GM12878 (cell line): ENCODE measurements at regions not wholly inside any gene's neighbourhood (a gene's known extent, or its start where the extent isn't known, plus 50 kb on each side); places are given as distances from the start of the nearest gene placed in this dataset.

Experiments used
- ATAC-seq: fragments of 200-7000 bp; cut with Tn5 transposase; 3 replicates; pipeline ENCODE4 v1.9.1; 2020; ENCODE audit warnings: mild to moderate bottlenecking, moderate library complexity
- BruUV-seq: library from RNA; stranded (reverse); fragments of 400-500 nt; replicated peaks from 2 replicates; lab custom pipeline; 2021; lab: Mats Ljungman, UMichigan
- CTCF ChIA-PET: fragments of 300-600 bp; sonication (Branson Sonifier 250); formaldehyde crosslinking; extraction: SDS; loops from one replicate; lab custom pipeline; 2021; ENCODE audit warnings: inconsistent platforms; lab: Yijun Ruan, JAX
- POLR2A ChIA-PET: fragments of 350-600 bp; formaldehyde crosslinking; extraction: SDS; loops from one replicate; lab custom pipeline; 2021; ENCODE audit warnings: inconsistent platforms; lab: Charles Lee
- RAD21 ChIA-PET: fragments of 300-600 bp; sonication (Branson Sonifier 250); formaldehyde crosslinking; loops from one replicate; lab custom pipeline; 2023; ENCODE audit warnings: antibody characterized with exemption; ENCODE audit not compliant: unreplicated experiment; lab: Charles Lee
- SMC1A ChIA-PET: fragments of 300-600 bp; sonication (Branson Sonifier 250); formaldehyde crosslinking; loops from one replicate; lab custom pipeline; 2023; ENCODE audit not compliant: unreplicated experiment, uncharacterized antibody; lab: Charles Lee
- DNase-seq: peaks from one replicate; pipeline ENCODE4 v3.0.0-alpha.2; 2011; ENCODE audit warnings: low read depth, low spot score
- FAIRE-seq: peaks from 3 replicates; lab custom pipeline; 2011; peaks lifted over from hg19 to GRCh38; lab: Jason Lieb, UNC
- H2AFZ ChIP-seq: 2 replicates; pipeline ENCODE4 v1.6.0; 2011; ENCODE audit warnings: low read depth, low read length, control low read depth; ENCODE audit not compliant: control insufficient read depth
- H3K27ac ChIP-seq: 2 replicates; pipeline ENCODE4 v1.5.1; 2011; ENCODE audit warnings: control low read depth; ENCODE audit not compliant: control insufficient read depth, insufficient read depth
- H3K27me3 ChIP-seq, 2 experiments: replicated peaks in 1 of 2; 2 replicates each; pipeline versions ENCODE4 v1.6.0 to v1.6.1; 2011; ENCODE audit warnings: low read length in 1 of 2; ENCODE audit not compliant: control insufficient read depth in 2 of 2, insufficient read depth in 2 of 2
- H3K36me3 ChIP-seq, 2 experiments: 2 replicates each; pipeline ENCODE4 v1.5.1; 2011; ENCODE audit warnings: low read length in 1 of 2; ENCODE audit not compliant: control insufficient read depth in 2 of 2, insufficient read depth in 2 of 2
- H3K4me1 ChIP-seq: 2 replicates; pipeline ENCODE4 v1.6.1; 2011; ENCODE audit warnings: mild to moderate bottlenecking, low read length, moderate library complexity, mixed read lengths; ENCODE audit not compliant: control insufficient read depth, insufficient read depth
- H3K4me2 ChIP-seq: 2 replicates; pipeline ENCODE4 v1.6.0; 2011; ENCODE audit warnings: control low read depth; ENCODE audit not compliant: control insufficient read depth, insufficient read depth
- H3K4me3 ChIP-seq: fragments of 200-600 bp; sonication (generic); 2 replicates; pipeline ENCODE4 v1.5.1; 2016
- H3K79me2 ChIP-seq: 2 replicates; pipeline ENCODE4 v1.6.0; 2011; ENCODE audit warnings: low read length; ENCODE audit not compliant: control insufficient read depth, insufficient read depth
- H3K9ac ChIP-seq: 2 replicates; pipeline ENCODE4 v1.8.0; 2011; ENCODE audit warnings: low read length, control low read depth, mixed read lengths; ENCODE audit not compliant: control insufficient read depth, insufficient read depth
- H3K9me3 ChIP-seq: replicated peaks from 3 replicates; pipeline ENCODE4 v1.5.1; 2011; ENCODE audit warnings: mild to moderate bottlenecking, low read length; ENCODE audit not compliant: control insufficient read depth, insufficient read depth
- H4K20me1 ChIP-seq: 2 replicates; pipeline ENCODE4 v1.6.0; 2011; ENCODE audit not compliant: control insufficient read depth, insufficient read depth
- BHLHE40 ChIP-seq, 2 experiments: fragments of 450-650 bp in 1 of 2; IDR thresholded peaks; 2 replicates each; pipeline ENCODE4 v1.6.1; 2011 to 2017; ENCODE audit warnings: low read depth in 2 of 2, borderline replicate concordance in 1 of 2, improper control_type of control experiment in 1 of 2, low read length in 1 of 2, mild to moderate bottlenecking in 1 of 2
- FOS ChIP-seq: IDR thresholded peaks from 3 replicates; pipeline ENCODE4 v1.6.1; 2011; ENCODE audit warnings: borderline replicate concordance; ENCODE audit not compliant: insufficient read length; ENCODE audit errors: extremely low read depth
- IKZF2 ChIP-seq, 2 experiments: fragments of 450-650 bp; IDR thresholded peaks; 2 replicates each; pipeline ENCODE4 v1.6.1; 2017; ENCODE audit warnings: mild to moderate bottlenecking in 2 of 2, moderate library complexity in 2 of 2
- JUNB ChIP-seq: IDR thresholded peaks from 2 replicates; pipeline ENCODE4 v1.6.1; 2016; ENCODE audit warnings: antibody characterized with exemption, mild to moderate bottlenecking
- MYB ChIP-seq: fragments of 150-350 bp; IDR thresholded peaks from 2 replicates; pipeline ENCODE4 v1.6.1; 2014; ENCODE audit warnings: mild to moderate bottlenecking, low read depth, low read length, borderline replicate concordance
- PBX3 ChIP-seq: IDR thresholded peaks from 2 replicates; pipeline ENCODE4 v1.6.1; 2011; ENCODE audit warnings: mild to moderate bottlenecking, low read depth, low read length, moderate library complexity; ENCODE audit not compliant: insufficient replicate concordance
- PML ChIP-seq: IDR thresholded peaks from 2 replicates; pipeline ENCODE4 v1.6.1; 2012; ENCODE audit warnings: low read length, inconsistent platforms
- POU2F2 ChIP-seq: IDR thresholded peaks from 3 replicates; pipeline ENCODE4 v1.6.1; 2011; ENCODE audit warnings: low read depth, mild to moderate bottlenecking, low read length, borderline replicate concordance
- RELA ChIP-seq: fragments of 450-650 bp; IDR thresholded peaks from 2 replicates; pipeline ENCODE4 v1.8.0; 2014; ENCODE audit warnings: borderline replicate concordance; ENCODE audit not compliant: partially characterized antibody
- STAT1 ChIP-seq: fragments of 450-650 bp; conservative IDR thresholded peaks from 2 replicates; pipeline ENCODE4 v1.6.1; 2014; ENCODE audit warnings: antibody characterized with exemption, mild to moderate bottlenecking
- TAF1 ChIP-seq: IDR thresholded peaks from 2 replicates; pipeline ENCODE4 v1.6.1; 2011; ENCODE audit warnings: mild to moderate bottlenecking, low read depth, low read length, borderline replicate concordance
- WGBS: methylation state at CpG from one replicate; pipeline ENCODE4 v1.1.6; 2016; ENCODE audit warnings: low lambda C conversion rate; ENCODE audit not compliant: insufficient replicate concordance, insufficient coverage; ENCODE audit errors: missing lambda C conversion rate; 5-methylcytosine and 5-hydroxymethylcytosine counted together
- in situ Hi-C: fragments of 300-500 bp; cut with MboI; formaldehyde crosslinking; loops from 9 replicates; pipeline ENCODE4 v1.14.3; 2018; ENCODE audit warnings: mixed read lengths
- intact Hi-C: fragments of 100-400 bp; cut with micrococcal nuclease; formaldehyde crosslinking; loops from one replicate; pipeline ENCODE4 v1.14.2; 2022; ENCODE audit not compliant: unreplicated experiment
- TF ChIP-seq, protein P1 (sequence below): fragments of 450-650 bp; conservative IDR thresholded peaks from 2 replicates; pipeline ENCODE4 v1.6.1; 2017; ENCODE audit warnings: mild to moderate bottlenecking, moderate library complexity

- Histone ChIP-seq H2AFZ (no peak overlapping the region), H3K27me3 (no peaks in the 10 kb centered on the region), H3K4me3 (no peak overlapping the region), H3K79me2 (peaks cover 72% of the 10 kb centered on the region), H3K4me1 (peaks cover 24% of the 10 kb centered on the region), H3K27ac (no peak overlapping the region), H3K9ac (no peak overlapping the region), H3K4me2 (no peak overlapping the region), H4K20me1 (no peaks in the 10 kb centered on the region; the same call in 1 of the 2 replicates)
- in situ Hi-C loops (no loop called here), intact Hi-C loops (no loop called here)
- BruUV-seq: no TSS peak
- 94% methylated on average over 15 of the region's 15 CpGs for WGBS
- POLR2A ChIA-PET: no interaction called here
- RAD21 ChIA-PET: no interaction called here
- CTCF ChIA-PET: no interaction called here
- SMC1A ChIA-PET: interaction anchor here (0.9 kb wide), 1 partner anchor 10 kb away, joined by 3 read pairs; no protein-coding TSS in a partner anchor
- TF ChIP-seq BHLHE40 (IDR thresholded peaks at IDR 0.05; ENCODE audit: borderline replicate concordance in 1 of 2, low read depth in 2 of 2, low read length in 1 of 2) (no peak), PML (no peak), RELA (no peak)
- TF ChIP-seq, all 136 proteins: peak for 0
- no peak for ATAC-seq
- FAIRE-seq: no peak
- Histone ChIP-seq H3K9me3 (no peaks in the 10 kb centered on the region), H3K36me3 (peaks cover 8 to 16% of the 10 kb centered on the region in 2 experiments; a peak in 3 of 4 replicates)
- DNase-seq: no peak
Observed at GRCh38 chr3:42032693-42033349, 58.3 kb upstream of the TRAK1 start.

- FAIRE-seq (no peak), ATAC-seq (no peak), DNase-seq (no peak)
- no peak overlapping the region for H2AFZ ChIP-seq
- ChIA-PET RAD21 (interaction anchor here (0.7 kb wide), 1 partner anchor 17 kb away, joined by 5 read pairs; no protein-coding TSS in a partner anchor), POLR2A (no interaction called here), SMC1A (interaction anchor here (0.9 kb wide), 1 partner anchor 11 kb away, joined by 3 read pairs; no protein-coding TSS in a partner anchor), CTCF (no interaction called here)
- no peaks in the 10 kb centered on the region; the same call in 1 of the 2 replicates for H4K20me1 ChIP-seq
- H3K79me2 ChIP-seq: peaks cover 68% of the 10 kb centered on the region
- no peak overlapping the region for H3K4me3 ChIP-seq
- peaks cover 15% of the 10 kb centered on the region for H3K4me1 ChIP-seq
- H3K27ac ChIP-seq: no peak overlapping the region
- no peak overlapping the region for H3K4me2 ChIP-seq
- 66% methylated on average over 8 of the region's 8 CpGs for WGBS
- H3K9me3 ChIP-seq: no peaks in the 10 kb centered on the region
- intact Hi-C loops (no loop called here), in situ Hi-C loops (no loop called here)
- H3K36me3 ChIP-seq: peaks cover 8 to 16% of the 10 kb centered on the region in 2 experiments; a peak in 3 of 4 replicates
- TSS peak; percentile 10 for BruUV-seq
- H3K27me3 ChIP-seq: no peaks in the 10 kb centered on the region
- no peak overlapping the region for H3K9ac ChIP-seq
- TF ChIP-seq POU2F2 (no peak), TAF1 (no peak), FOS (no peak), PBX3 (no peak), MYB (no peak), STAT1 (no peak), IKZF2 (IDR thresholded peaks at IDR 0.05) (no peak), JUNB (no peak)
- TF ChIP-seq, protein P1, sequence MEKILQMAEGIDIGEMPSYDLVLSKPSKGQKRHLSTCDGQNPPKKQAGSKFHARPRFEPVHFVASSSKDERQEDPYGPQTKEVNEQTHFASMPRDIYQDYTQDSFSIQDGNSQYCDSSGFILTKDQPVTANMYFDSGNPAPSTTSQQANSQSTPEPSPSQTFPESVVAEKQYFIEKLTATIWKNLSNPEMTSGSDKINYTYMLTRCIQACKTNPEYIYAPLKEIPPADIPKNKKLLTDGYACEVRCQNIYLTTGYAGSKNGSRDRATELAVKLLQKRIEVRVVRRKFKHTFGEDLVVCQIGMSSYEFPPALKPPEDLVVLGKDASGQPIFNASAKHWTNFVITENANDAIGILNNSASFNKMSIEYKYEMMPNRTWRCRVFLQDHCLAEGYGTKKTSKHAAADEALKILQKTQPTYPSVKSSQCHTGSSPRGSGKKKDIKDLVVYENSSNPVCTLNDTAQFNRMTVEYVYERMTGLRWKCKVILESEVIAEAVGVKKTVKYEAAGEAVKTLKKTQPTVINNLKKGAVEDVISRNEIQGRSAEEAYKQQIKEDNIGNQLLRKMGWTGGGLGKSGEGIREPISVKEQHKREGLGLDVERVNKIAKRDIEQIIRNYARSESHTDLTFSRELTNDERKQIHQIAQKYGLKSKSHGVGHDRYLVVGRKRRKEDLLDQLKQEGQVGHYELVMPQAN: no peak
Observed at GRCh38 chr3:42031808-42032480, 59.2 kb upstream of the TRAK1 start.
